Spleen (tissue), 7 donors: ENCODE measurements at regions not wholly inside any gene's neighbourhood (a gene's known extent, or its start where the extent isn't known, plus 50 kb on each side); places are given as distances from the start of the nearest gene placed in this dataset.

ENCODE experiments used
- CTCF ChIP-seq, 11 experiments: fragments of 200-600 bp in 7 of 11; fragments of 450-650 bp in 4 of 11; sonication (generic) in 4 of 11; IDR thresholded peaks in 8 of 11; conservative IDR thresholded peaks in 3 of 11; 1 replicate in 7 of 11; 2 replicates in 4 of 11; pipeline versions ENCODE4 v1.4.0 to v1.8.0; 2016 to 2021; ENCODE audit warnings: antibody characterized with exemption in 11 of 11, inconsistent platforms in 4 of 11, mild to moderate bottlenecking in 1 of 11
- POLR2AphosphoS5 ChIP-seq, 3 donors: sonication (generic); formaldehyde crosslinking; IDR thresholded peaks; one replicate each; pipeline ENCODE4 v1.5.1; 2017; ENCODE audit warnings: antibody characterized with exemption in 3 of 3
- donor health status: DM: no; HTN: no; CAD: no; lungs with moderate emphysema.
- donor health status: DM: no; HTN: no; CAD: no.
- donor health status: DM: no; HTN: no; CAD: no.

DNA sequence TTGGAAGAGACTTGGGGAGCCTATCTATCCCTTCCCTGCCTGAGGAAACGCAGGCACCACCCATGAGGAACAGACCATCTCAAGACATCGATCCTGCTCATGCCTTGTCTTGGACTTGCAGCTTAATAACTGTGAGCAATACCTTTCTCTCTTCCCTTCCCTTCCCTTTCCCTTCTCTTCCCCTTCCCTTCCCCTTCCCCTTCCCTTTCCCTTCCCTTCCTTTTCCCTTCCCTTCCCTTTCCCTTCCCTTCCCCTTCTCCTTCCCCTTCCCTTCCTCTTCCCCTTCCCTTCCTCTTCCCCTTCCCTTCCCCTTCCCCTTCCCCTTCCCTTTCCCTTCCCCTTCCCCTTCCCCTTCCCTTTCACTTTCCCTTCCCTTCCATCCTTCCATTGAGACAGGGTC, 650.7 kb upstream of the SOX11 start:
- TF ChIP-seq CTCF (IDR thresholded peaks at IDR 0.05 in 8 of 11, conservative IDR thresholded peaks at IDR 0.05 in 3 of 11) = no peak
- no peak for TF ChIP-seq POLR2AphosphoS5 (IDR thresholded peaks at IDR 0.05)
